Chondrocyte (in vitro differentiated cells): ENCODE measurements at regions not wholly inside any gene's neighbourhood (a gene's known extent, or its start where the extent isn't known, plus 50 kb on each side); places are given as distances from the start of the nearest gene placed in this dataset.
A peak's percentile ranks its signal among the peaks of the same experiment; 100 is the strongest.

Experiments used
- DNase-seq: peaks from one replicate; pipeline ENCODE4 v3.0.0; 2021; ENCODE audit warnings: mixed read lengths, low spot score
- H3K27ac Mint-ChIP-seq: one replicate; pipeline ENCODE4 v1.8.0; 2021; ENCODE audit warnings: mild to moderate bottlenecking, moderate library complexity, mixed read lengths; ENCODE audit not compliant: unreplicated experiment
- H3K27me3 Mint-ChIP-seq: 2 replicates; pipeline ENCODE4 v1.8.0; 2021; ENCODE audit warnings: low read depth, mixed read lengths
- H3K36me3 Mint-ChIP-seq: 2 replicates; pipeline ENCODE4 v1.8.0; 2021; ENCODE audit warnings: low read depth, mixed read lengths
- H3K4me1 Mint-ChIP-seq: 2 replicates; pipeline ENCODE4 v1.8.0; 2021; ENCODE audit warnings: low read depth, mild to moderate bottlenecking, mixed read lengths
- H3K4me3 Mint-ChIP-seq: one replicate; pipeline ENCODE4 v1.8.0; 2021; ENCODE audit warnings: mild to moderate bottlenecking, moderate library complexity, mixed read lengths; ENCODE audit not compliant: unreplicated experiment
- H3K9me3 Mint-ChIP-seq: 2 replicates; pipeline ENCODE4 v1.8.0; 2021; ENCODE audit warnings: low read depth, mixed read lengths
- TF ChIP-seq, protein P1 (sequence below): fragments of 200-600 bp; sonication (generic); IDR thresholded peaks from 2 replicates; pipeline ENCODE4 v1.5.0; 2021; ENCODE audit warnings: antibody characterized with exemption, mild to moderate bottlenecking, moderate library complexity

DNA sequence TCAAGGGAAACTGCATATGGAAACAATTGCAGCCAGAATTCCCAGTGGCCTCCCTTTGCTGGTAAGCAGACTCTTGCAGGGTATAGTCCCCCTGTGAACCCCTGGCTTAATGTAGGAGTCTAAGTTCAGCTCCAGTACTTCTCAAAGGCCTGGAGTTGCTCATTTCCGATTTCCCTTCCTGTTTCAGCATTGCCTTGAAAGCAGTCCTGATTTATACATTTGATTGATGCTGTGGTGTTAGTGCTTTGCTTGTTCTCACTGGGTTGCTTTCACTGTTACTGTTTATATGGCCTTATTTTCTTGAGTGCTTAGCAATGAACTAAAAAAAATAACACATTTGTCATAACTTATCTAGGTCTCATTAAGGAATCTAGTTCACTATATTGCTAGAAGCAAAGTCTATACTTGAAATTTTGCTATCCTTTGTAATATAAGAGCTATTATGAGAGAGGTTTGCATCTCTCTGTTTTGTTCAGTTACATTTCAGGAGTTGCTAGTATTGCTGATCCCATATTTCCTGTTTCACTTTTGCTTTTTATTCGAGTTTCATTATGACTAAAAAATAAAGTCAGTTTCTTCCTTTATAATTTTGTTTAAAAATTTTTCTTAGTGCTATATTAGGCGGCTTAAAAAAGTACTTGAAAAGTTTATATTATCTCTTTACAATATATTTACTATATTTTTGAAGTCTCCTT lies 122.4 kb upstream of the NMUR2 start:
- no peak overlapping the region for H3K4me3 Mint-ChIP-seq
- H3K36me3 Mint-ChIP-seq: peaks cover 2% of the 10 kb centered on the region

DNA sequence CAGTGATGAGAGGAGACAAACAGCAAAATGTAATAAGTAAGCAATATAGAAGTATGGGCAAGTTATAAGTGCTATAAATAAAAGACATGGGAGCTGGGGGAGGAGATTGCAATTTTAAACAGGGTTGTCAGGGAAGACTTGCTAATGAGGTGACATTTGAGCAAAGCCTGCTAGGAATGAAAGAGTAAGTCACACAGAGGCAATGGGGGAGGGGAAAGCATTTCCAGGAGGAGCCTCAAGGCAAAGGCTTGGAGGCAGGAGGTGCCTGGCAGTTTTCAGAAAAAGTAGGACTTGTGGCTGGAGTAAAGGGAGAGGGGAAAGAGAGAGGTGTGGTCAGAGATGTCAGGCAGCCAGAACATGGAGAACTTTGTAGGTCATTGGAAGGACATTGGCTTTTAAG lies 124.4 kb upstream of the NMUR2 start:
- peaks cover 48% of the 10 kb centered on the region for H3K27me3 Mint-ChIP-seq
- TF ChIP-seq, protein P1, sequence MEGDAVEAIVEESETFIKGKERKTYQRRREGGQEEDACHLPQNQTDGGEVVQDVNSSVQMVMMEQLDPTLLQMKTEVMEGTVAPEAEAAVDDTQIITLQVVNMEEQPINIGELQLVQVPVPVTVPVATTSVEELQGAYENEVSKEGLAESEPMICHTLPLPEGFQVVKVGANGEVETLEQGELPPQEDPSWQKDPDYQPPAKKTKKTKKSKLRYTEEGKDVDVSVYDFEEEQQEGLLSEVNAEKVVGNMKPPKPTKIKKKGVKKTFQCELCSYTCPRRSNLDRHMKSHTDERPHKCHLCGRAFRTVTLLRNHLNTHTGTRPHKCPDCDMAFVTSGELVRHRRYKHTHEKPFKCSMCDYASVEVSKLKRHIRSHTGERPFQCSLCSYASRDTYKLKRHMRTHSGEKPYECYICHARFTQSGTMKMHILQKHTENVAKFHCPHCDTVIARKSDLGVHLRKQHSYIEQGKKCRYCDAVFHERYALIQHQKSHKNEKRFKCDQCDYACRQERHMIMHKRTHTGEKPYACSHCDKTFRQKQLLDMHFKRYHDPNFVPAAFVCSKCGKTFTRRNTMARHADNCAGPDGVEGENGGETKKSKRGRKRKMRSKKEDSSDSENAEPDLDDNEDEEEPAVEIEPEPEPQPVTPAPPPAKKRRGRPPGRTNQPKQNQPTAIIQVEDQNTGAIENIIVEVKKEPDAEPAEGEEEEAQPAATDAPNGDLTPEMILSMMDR: no peak
- no peak overlapping the region for H3K4me3 Mint-ChIP-seq
- DNase-seq: no peak
- no peaks in the 10 kb centered on the region for H3K9me3 Mint-ChIP-seq
- no peak overlapping the region for H3K27ac Mint-ChIP-seq
- no peaks in the 10 kb centered on the region for H3K4me1 Mint-ChIP-seq
- peaks cover 2% of the 10 kb centered on the region for H3K36me3 Mint-ChIP-seq

More for the DNA sequence above, 122.4 kb upstream of the NMUR2 start:
- Mint-ChIP-seq H3K27me3 (peaks cover 50% of the 10 kb centered on the region), H3K9me3 (no peaks in the 10 kb centered on the region), H3K27ac (no peak overlapping the region), H3K4me1 (peaks cover 3% of the 10 kb centered on the region)
- TF ChIP-seq, protein P1: no peak
- DNase-seq: no peak

DNA sequence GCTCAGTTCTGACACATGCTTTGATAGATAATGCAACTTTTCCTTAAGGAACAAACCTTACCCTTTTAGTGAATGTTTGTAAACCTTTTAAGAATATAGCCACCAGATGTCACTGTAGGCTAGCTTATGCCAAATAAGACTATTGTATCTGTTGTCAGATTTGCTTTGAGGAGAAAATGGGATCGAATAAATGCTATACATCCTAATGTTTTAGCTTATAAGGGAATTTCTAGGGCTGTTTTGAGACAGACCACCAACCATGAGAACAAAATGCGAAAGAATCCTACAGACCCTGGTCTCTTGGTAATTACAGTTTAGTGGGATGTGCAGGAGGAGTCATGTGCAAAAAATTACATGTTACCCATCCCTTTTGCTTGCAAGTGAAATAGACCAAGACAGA lies 127.6 kb upstream of the NMUR2 start:
- Mint-ChIP-seq H3K27me3 (peaks cover 42% of the 10 kb centered on the region), H3K9me3 (no peaks in the 10 kb centered on the region), H3K4me1 (no peaks in the 10 kb centered on the region), H3K36me3 (peaks cover 2% of the 10 kb centered on the region), H3K4me3 (no peak overlapping the region), H3K27ac (no peak overlapping the region)
- DNase-seq: no peak
- TF ChIP-seq, protein P1: peak; percentile 90

DNA sequence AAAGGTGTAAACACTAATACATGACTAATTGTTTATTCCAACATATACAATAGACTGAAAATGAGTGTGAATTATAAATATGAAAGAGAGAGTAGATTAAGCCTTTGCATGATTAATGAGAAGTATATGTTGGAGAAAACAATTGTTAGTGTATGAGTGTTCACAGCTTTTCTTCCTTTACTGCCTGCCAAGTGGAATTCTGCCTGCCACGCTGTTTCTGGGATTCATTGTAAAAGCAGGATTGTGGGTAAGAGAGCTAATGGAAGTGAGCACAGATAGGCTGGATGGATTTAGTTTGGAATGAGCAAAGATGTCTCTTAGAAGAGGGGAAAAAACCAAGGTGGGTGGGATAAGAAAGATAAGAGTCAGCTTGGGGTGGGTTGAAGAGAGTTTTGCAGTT lies 129.6 kb upstream of the NMUR2 start:
- TF ChIP-seq, protein P1: no peak
- Mint-ChIP-seq H3K27ac (no peak overlapping the region), H3K36me3 (no peaks in the 10 kb centered on the region), H3K9me3 (no peaks in the 10 kb centered on the region), H3K27me3 (peaks cover 34% of the 10 kb centered on the region), H3K4me1 (no peaks in the 10 kb centered on the region), H3K4me3 (no peak overlapping the region)
- no peak for DNase-seq

DNA sequence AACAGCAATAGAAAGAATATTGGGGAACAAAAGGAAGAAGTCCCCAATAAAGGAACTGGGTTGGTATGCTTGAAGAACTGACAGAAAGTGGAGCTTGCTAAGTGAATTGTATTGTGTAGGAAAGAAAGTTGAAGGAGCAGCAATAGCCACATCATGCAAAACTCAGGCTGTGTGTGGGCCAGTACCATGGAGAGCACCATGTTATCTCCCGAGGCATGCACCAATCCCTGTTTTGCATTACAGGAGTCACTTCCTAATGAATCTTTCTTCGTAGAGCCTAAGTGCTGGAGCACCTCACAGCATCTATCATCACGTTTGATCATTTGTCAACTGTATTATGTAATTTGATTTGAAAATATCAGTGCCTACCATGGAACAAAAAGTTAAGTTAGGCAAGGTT lies 137.7 kb upstream of the NMUR2 start:
- TF ChIP-seq, protein P1: no peak
- Mint-ChIP-seq H3K9me3 (peaks cover 3% of the 10 kb centered on the region), H3K4me1 (no peaks in the 10 kb centered on the region), H3K27ac (no peak overlapping the region), H3K27me3 (peaks cover 17% of the 10 kb centered on the region), H3K4me3 (no peak overlapping the region), H3K36me3 (no peaks in the 10 kb centered on the region)
- DNase-seq: no peak
